ENCODE measurements at regions not wholly inside any gene's neighbourhood (a gene's known extent, or its start where the extent isn't known, plus 50 kb on each side); places are given as distances from the start of the nearest gene placed in this dataset.

DNA sequence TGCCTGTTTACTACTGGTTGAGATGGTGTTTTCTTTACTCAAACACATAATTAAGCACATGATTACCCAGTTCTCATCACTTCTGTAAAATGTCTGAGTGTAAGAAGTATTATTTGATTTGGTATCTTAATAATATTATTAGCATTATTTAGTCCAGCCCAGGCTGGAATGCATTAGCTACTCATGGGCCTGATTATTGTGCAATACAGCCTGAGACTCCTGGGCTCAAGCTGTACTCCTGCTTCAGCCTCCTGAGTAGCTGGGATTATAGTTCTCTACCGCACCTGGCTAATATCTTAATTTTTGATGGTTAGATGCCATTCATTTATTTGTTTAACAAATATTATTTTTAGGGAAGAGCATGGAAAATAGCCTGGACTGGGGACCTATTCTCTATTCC lies 197.6 kb upstream of the MC4R start:
- TF ChIP-seq, protein P1, sequence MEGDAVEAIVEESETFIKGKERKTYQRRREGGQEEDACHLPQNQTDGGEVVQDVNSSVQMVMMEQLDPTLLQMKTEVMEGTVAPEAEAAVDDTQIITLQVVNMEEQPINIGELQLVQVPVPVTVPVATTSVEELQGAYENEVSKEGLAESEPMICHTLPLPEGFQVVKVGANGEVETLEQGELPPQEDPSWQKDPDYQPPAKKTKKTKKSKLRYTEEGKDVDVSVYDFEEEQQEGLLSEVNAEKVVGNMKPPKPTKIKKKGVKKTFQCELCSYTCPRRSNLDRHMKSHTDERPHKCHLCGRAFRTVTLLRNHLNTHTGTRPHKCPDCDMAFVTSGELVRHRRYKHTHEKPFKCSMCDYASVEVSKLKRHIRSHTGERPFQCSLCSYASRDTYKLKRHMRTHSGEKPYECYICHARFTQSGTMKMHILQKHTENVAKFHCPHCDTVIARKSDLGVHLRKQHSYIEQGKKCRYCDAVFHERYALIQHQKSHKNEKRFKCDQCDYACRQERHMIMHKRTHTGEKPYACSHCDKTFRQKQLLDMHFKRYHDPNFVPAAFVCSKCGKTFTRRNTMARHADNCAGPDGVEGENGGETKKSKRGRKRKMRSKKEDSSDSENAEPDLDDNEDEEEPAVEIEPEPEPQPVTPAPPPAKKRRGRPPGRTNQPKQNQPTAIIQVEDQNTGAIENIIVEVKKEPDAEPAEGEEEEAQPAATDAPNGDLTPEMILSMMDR (IDR thresholded peaks at IDR 0.05) = no peak
- TF ChIP-seq POLR2A (IDR thresholded peaks at IDR 0.05) = no peak

All from Peyer's patch (tissue), 4 donors.